Kidney epithelial cell (primary cell): ENCODE measurements at regions not wholly inside any gene's neighbourhood (a gene's known extent, or its start where the extent isn't known, plus 50 kb on each side); places are given as distances from the start of the nearest gene placed in this dataset.

ENCODE experiments used
- DNase-seq: peaks from one replicate; pipeline ENCODE4 v3.0.0-alpha.2; 2010; ENCODE audit warnings: low read depth
- H3K27me3 ChIP-seq: 2 replicates; pipeline ENCODE4 v1.6.0; 2011; ENCODE audit warnings: low read length; ENCODE audit not compliant: control insufficient read depth, insufficient read depth
- H3K36me3 ChIP-seq: 2 replicates; pipeline ENCODE4 v1.5.1; 2011; ENCODE audit warnings: low read length; ENCODE audit not compliant: control insufficient read depth, insufficient read depth
- H3K4me3 ChIP-seq: 2 replicates; pipeline ENCODE4 v1.5.1; 2011; ENCODE audit warnings: low read depth, mild to moderate bottlenecking, control low read depth, low read length
- CTCF ChIP-seq: IDR thresholded peaks from 2 replicates; pipeline ENCODE4 v1.5.1; 2011; ENCODE audit warnings: mild to moderate bottlenecking, moderate library complexity, low read length, control low read depth, inconsistent platforms; ENCODE audit not compliant: insufficient read depth, poor library complexity, severe bottlenecking

GRCh38 chr3:61497463-61497862, 63.9 kb upstream of the PTPRG start:
- no peaks in the 10 kb centered on the region for H3K36me3 ChIP-seq
- no peak for TF ChIP-seq CTCF
- no peak overlapping the region for H3K4me3 ChIP-seq
- no peaks in the 10 kb centered on the region for H3K27me3 ChIP-seq
- no peak for DNase-seq

DNA sequence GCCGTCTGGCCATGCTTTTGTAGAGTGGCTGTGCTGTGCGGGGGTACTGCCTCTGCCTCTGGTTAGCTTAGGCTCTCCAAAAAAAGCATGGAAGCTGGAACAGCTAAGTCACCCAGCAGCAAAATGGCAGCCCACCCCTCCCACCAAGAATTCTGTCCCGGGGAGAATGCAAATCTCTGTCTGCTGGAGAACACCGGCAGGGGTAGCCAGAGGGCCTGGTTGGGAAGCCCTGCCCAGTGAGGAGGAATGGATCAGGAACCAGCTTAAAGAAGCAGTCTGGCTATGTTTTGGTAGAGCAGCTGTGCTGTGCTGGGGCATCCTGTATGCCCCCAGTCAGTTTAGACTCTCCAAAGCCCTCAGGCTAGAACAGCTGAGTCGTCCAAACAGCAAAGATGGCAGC, 56.2 kb upstream of the PTPRG start:
- no peak for DNase-seq
- TF ChIP-seq CTCF, result no peak
- H3K27me3 ChIP-seq, result no peaks in the 10 kb centered on the region
- H3K4me3 ChIP-seq, result no peak overlapping the region
- H3K36me3 ChIP-seq, result no peaks in the 10 kb centered on the region

- no peak for TF ChIP-seq CTCF
- DNase-seq, result no peak
- Histone ChIP-seq H3K27me3 (no peaks in the 10 kb centered on the region), H3K4me3 (no peak overlapping the region), H3K36me3 (no peaks in the 10 kb centered on the region)
Measured at GRCh38 chr3:61507946-61508345, 53.4 kb upstream of the PTPRG start.
